Caco-2 (cell line): ENCODE measurements at regions not wholly inside any gene's neighbourhood (a gene's known extent, or its start where the extent isn't known, plus 50 kb on each side); places are given as distances from the start of the nearest gene placed in this dataset.

Experiments used
- BruUV-seq: library from RNA; stranded (reverse); fragments of 400-500 nt; replicated peaks from 2 replicates; lab custom pipeline; 2021; lab: Mats Ljungman, UMichigan
- CTCF ChIA-PET: fragments of 300-600 bp; sonication (Branson Sonifier 250); formaldehyde crosslinking; loops from one replicate; lab custom pipeline; 2022; ENCODE audit warnings: antibody characterized with exemption; lab: Charles Lee
- POLR2A ChIA-PET: fragments of 300-600 bp; sonication (Branson Sonifier 250); formaldehyde crosslinking; loops from one replicate; lab custom pipeline; 2022; ENCODE audit warnings: antibody characterized with exemption; lab: Charles Lee
- DNase-seq, 2 experiments: peaks; one replicate each; pipeline versions ENCODE4 v3.0.0 to v3.0.0-alpha.2; 2020 to 2022
- H3K27me3 ChIP-seq: replicated peaks from 2 replicates; pipeline ENCODE4 v1.6.0; 2011; ENCODE audit warnings: low read length; ENCODE audit not compliant: control insufficient read depth, insufficient read depth
- H3K36me3 ChIP-seq: 2 replicates; pipeline ENCODE4 v1.5.1; 2011; ENCODE audit warnings: low read length; ENCODE audit not compliant: control insufficient read depth, insufficient read depth
- H3K4me1 ChIP-seq: fragments of 250-450 bp; sonication (Bioruptor Pico); 2 replicates; pipeline ENCODE4 v1.5.1; 2020; ENCODE audit warnings: mild to moderate bottlenecking
- H3K4me3 ChIP-seq: 2 replicates; pipeline ENCODE4 v1.5.1; 2011; ENCODE audit warnings: low read depth, mild to moderate bottlenecking, control low read depth, low read length
- H3K9me3 ChIP-seq: fragments of 250-450 bp; sonication (Bioruptor Pico); 2 replicates; pipeline ENCODE4 v1.5.1; 2020; ENCODE audit warnings: mild to moderate bottlenecking, moderate library complexity
- H3K27ac Mint-ChIP-seq: one replicate; pipeline ENCODE4 v1.8.0; 2022; ENCODE audit warnings: mixed read lengths; ENCODE audit not compliant: unreplicated experiment
- H3K27me3 Mint-ChIP-seq: one replicate; pipeline ENCODE4 v1.8.0; 2022; ENCODE audit warnings: mixed read lengths; ENCODE audit not compliant: insufficient read depth, unreplicated experiment
- H3K36me3 Mint-ChIP-seq: one replicate; pipeline ENCODE4 v1.8.0; 2022; ENCODE audit warnings: mild to moderate bottlenecking, mixed read lengths; ENCODE audit not compliant: insufficient read depth, unreplicated experiment
- H3K4me1 Mint-ChIP-seq: one replicate; pipeline ENCODE4 v1.8.0; 2022; ENCODE audit warnings: low read depth, mixed read lengths; ENCODE audit not compliant: unreplicated experiment
- H3K4me3 Mint-ChIP-seq: one replicate; pipeline ENCODE4 v1.8.0; 2022; ENCODE audit warnings: mild to moderate bottlenecking, moderate library complexity, mixed read lengths; ENCODE audit not compliant: unreplicated experiment
- H3K9me3 Mint-ChIP-seq: one replicate; pipeline ENCODE4 v1.8.0; 2022; ENCODE audit warnings: mixed read lengths; ENCODE audit not compliant: unreplicated experiment
- intact Hi-C: fragments of 100-400 bp; cut with micrococcal nuclease; formaldehyde crosslinking; loops from one replicate; pipeline ENCODE4 v1.10.0; 2022; ENCODE audit not compliant: unreplicated experiment
- TF ChIP-seq, protein P1 (sequence below), 2 experiments: fragments of 200-600 bp in 1 of 2; IDR thresholded peaks; 1 replicate in 1 of 2; 2 replicates in 1 of 2; pipeline versions ENCODE4 v1.5.1 to v1.8.0; 2011 to 2022; ENCODE audit warnings: antibody characterized with exemption in 1 of 2, control low read depth in 1 of 2, inconsistent platforms in 1 of 2, low read depth in 1 of 2, low read length in 1 of 2, mild to moderate bottlenecking in 1 of 2, moderate library complexity in 1 of 2; ENCODE audit not compliant: insufficient read depth in 1 of 2, severe bottlenecking in 1 of 2, unreplicated experiment in 1 of 2

DNA sequence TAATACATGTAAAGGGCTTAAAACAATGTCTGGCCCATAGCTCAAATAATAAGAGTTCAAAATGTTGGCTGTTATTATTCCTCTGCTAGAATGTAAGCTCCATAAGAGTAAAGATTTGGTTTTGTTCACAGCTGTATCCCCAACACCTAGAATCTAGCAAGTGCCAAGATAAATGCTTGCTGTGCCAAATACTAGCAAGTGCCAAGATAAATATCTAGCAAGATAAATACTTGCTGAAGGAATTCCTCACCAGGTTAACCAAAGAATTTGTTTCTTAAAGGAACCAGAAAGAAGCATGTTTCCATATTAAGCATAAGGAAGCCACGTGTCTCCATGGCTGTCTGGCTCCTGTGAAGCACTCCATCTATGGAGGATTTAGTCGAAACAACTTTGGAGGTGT, 235.2 kb upstream of the SP4 start:
- Mint-ChIP-seq H3K27me3 (peaks cover 6% of the 10 kb centered on the region), H3K4me3 (no peak overlapping the region), H3K27ac (no peak overlapping the region), H3K4me1 (peaks cover 6% of the 10 kb centered on the region), H3K9me3 (no peaks in the 10 kb centered on the region), H3K36me3 (no peaks in the 10 kb centered on the region)
- H3K36me3 ChIP-seq = no peaks in the 10 kb centered on the region
- POLR2A ChIA-PET = no interaction called here
- no TSS peak for BruUV-seq
- H3K4me1 ChIP-seq = peaks cover 7% of the 10 kb centered on the region
- CTCF ChIA-PET = no interaction called here
- TF ChIP-seq, protein P1, sequence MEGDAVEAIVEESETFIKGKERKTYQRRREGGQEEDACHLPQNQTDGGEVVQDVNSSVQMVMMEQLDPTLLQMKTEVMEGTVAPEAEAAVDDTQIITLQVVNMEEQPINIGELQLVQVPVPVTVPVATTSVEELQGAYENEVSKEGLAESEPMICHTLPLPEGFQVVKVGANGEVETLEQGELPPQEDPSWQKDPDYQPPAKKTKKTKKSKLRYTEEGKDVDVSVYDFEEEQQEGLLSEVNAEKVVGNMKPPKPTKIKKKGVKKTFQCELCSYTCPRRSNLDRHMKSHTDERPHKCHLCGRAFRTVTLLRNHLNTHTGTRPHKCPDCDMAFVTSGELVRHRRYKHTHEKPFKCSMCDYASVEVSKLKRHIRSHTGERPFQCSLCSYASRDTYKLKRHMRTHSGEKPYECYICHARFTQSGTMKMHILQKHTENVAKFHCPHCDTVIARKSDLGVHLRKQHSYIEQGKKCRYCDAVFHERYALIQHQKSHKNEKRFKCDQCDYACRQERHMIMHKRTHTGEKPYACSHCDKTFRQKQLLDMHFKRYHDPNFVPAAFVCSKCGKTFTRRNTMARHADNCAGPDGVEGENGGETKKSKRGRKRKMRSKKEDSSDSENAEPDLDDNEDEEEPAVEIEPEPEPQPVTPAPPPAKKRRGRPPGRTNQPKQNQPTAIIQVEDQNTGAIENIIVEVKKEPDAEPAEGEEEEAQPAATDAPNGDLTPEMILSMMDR (IDR thresholded peaks at IDR 0.05; ENCODE audit: insufficient read depth in 1 of 2, low read depth in 1 of 2, low read length in 1 of 2, severe bottlenecking in 1 of 2, unreplicated experiment in 1 of 2) = no peak
- peaks cover 5% of the 10 kb centered on the region for H3K9me3 ChIP-seq
- no peak for DNase-seq
- no peak overlapping the region for H3K4me3 ChIP-seq
- no peaks in the 10 kb centered on the region for H3K27me3 ChIP-seq
- intact Hi-C loops = no loop called here

DNA sequence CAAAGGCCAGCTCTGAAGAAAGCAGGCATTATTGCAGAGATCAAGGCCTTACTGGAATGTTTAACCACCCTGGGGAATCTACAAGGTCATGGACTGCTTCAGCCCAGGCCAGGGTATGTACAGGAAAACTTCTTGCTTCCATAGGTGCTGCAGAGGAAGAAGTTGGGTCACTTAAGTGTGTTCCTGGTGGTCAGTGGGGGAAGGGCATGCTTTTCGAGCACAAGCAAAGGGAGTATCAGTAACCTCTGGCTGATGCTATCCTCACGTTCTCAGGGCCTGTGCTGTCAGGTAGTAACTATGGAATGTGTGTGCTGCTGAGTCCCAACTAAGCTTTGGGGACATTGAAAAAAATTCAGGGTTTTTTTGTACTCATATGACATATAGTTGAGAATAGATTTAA, 234.0 kb upstream of the SP4 start:
- CTCF ChIA-PET = no interaction called here
- Mint-ChIP-seq H3K4me1 (peaks cover 6% of the 10 kb centered on the region), H3K4me3 (no peak overlapping the region), H3K27me3 (peaks cover 6% of the 10 kb centered on the region), H3K9me3 (no peaks in the 10 kb centered on the region), H3K27ac (no peak overlapping the region), H3K36me3 (no peaks in the 10 kb centered on the region)
- POLR2A ChIA-PET = no interaction called here
- DNase-seq = no peak
- Histone ChIP-seq H3K4me1 (peaks cover 7% of the 10 kb centered on the region), H3K36me3 (no peaks in the 10 kb centered on the region), H3K9me3 (peaks cover 5% of the 10 kb centered on the region), H3K27me3 (no peaks in the 10 kb centered on the region), H3K4me3 (no peak overlapping the region)
- intact Hi-C loops = no loop called here
- TF ChIP-seq, protein P1 (IDR thresholded peaks at IDR 0.05; ENCODE audit: insufficient read depth in 1 of 2, low read depth in 1 of 2, low read length in 1 of 2, severe bottlenecking in 1 of 2, unreplicated experiment in 1 of 2) = no peak
- BruUV-seq = no TSS peak

DNA sequence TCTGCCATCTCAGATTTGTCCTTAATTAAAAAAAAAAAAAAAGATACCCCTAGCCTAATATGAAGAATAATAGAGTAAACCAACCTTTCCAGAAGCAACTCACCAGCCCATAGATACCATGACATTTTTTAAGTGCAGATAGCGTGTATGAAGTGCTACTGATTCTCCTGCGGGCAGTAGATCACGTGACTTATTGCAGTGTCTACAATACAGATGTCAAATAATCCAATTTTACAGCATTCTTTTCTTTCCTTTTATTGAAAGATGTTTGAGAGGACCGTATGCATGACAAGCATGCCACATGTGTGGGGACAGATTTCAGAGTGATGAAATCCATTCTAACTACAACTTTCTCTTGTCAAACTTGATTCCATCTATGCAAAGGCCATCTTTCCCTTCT, 232.9 kb upstream of the SP4 start:
- Mint-ChIP-seq H3K4me1 (peaks cover 6% of the 10 kb centered on the region), H3K36me3 (no peaks in the 10 kb centered on the region), H3K4me3 (no peak overlapping the region), H3K27ac (no peak overlapping the region), H3K9me3 (no peaks in the 10 kb centered on the region), H3K27me3 (peaks cover under 1% of the 10 kb centered on the region)
- no peaks in the 10 kb centered on the region for H3K36me3 ChIP-seq
- H3K27me3 ChIP-seq = no peaks in the 10 kb centered on the region
- ChIA-PET POLR2A (no interaction called here), CTCF (no interaction called here)
- DNase-seq = no peak
- TF ChIP-seq, protein P1 (IDR thresholded peaks at IDR 0.05; ENCODE audit: insufficient read depth in 1 of 2, low read depth in 1 of 2, low read length in 1 of 2, severe bottlenecking in 1 of 2, unreplicated experiment in 1 of 2) = no peak
- intact Hi-C loops = no loop called here
- peaks cover 7% of the 10 kb centered on the region for H3K4me1 ChIP-seq
- peaks cover 5% of the 10 kb centered on the region for H3K9me3 ChIP-seq
- no TSS peak for BruUV-seq
- H3K4me3 ChIP-seq = no peak overlapping the region
